MCF 10A (cell line): ENCODE measurements at regions not wholly inside any gene's neighbourhood (a gene's known extent, or its start where the extent isn't known, plus 50 kb on each side); places are given as distances from the start of the nearest gene placed in this dataset.

Experiments
- BruUV-seq: library from RNA; stranded (reverse); fragments of 400-500 nt; replicated peaks from 2 replicates; lab custom pipeline; 2021; lab: Mats Ljungman, UMichigan
- CTCF ChIA-PET: fragments of 300-600 bp; sonication (Branson Sonifier 250); formaldehyde crosslinking; extraction: SDS; loops from one replicate; lab custom pipeline; 2021; ENCODE audit warnings: antibody characterized with exemption, inconsistent platforms; lab: Yijun Ruan, JAX
- POLR2A ChIA-PET: fragments of 300-600, 350-650 bp; sonication (Branson Sonifier 250); formaldehyde crosslinking; extraction: SDS; loops from one replicate; lab custom pipeline; 2020; ENCODE audit warnings: antibody characterized with exemption, inconsistent platforms; lab: Yijun Ruan, JAX
- DNase-seq: peaks from one replicate; pipeline ENCODE4 v3.0.0-alpha.2; 2018; ENCODE audit not compliant: unreplicated experiment
- H3K27ac Mint-ChIP-seq: one replicate; pipeline ENCODE4 v1.8.0; 2022; ENCODE audit warnings: mild to moderate bottlenecking, low read depth, mixed read lengths; ENCODE audit not compliant: unreplicated experiment
- H3K27me3 Mint-ChIP-seq: one replicate; pipeline ENCODE4 v1.8.0; 2022; ENCODE audit warnings: mixed read lengths; ENCODE audit not compliant: insufficient read depth, unreplicated experiment
- H3K36me3 Mint-ChIP-seq: one replicate; pipeline ENCODE4 v1.8.0; 2022; ENCODE audit warnings: mild to moderate bottlenecking, moderate library complexity, mixed read lengths; ENCODE audit not compliant: insufficient read depth, unreplicated experiment
- H3K4me1 Mint-ChIP-seq: one replicate; pipeline ENCODE4 v1.8.0; 2022; ENCODE audit warnings: mixed read lengths; ENCODE audit not compliant: insufficient read depth, unreplicated experiment
- H3K4me3 Mint-ChIP-seq: one replicate; pipeline ENCODE4 v1.8.0; 2022; ENCODE audit warnings: mild to moderate bottlenecking, moderate library complexity, mixed read lengths; ENCODE audit not compliant: unreplicated experiment
- H3K9me3 Mint-ChIP-seq: one replicate; pipeline ENCODE4 v1.8.0; 2022; ENCODE audit warnings: mixed read lengths; ENCODE audit not compliant: unreplicated experiment
- CTCF ChIP-seq: fragments of 200-600 bp; IDR thresholded peaks from one replicate; pipeline ENCODE4 v1.8.0; 2022; ENCODE audit warnings: antibody characterized with exemption, mild to moderate bottlenecking; ENCODE audit not compliant: unreplicated experiment
- intact Hi-C: fragments of 100-400 bp; cut with micrococcal nuclease; formaldehyde crosslinking; loops from 2 replicates; pipeline ENCODE4 v1.14.1; 2022

GRCh38 chr6:21984135-21984534 lies 312.7 kb downstream of the PRL start:
- Mint-ChIP-seq H3K9me3 (peaks cover 19% of the 10 kb centered on the region), H3K27ac (no peak overlapping the region), H3K4me3 (no peak overlapping the region), H3K36me3 (no peaks in the 10 kb centered on the region), H3K27me3 (no peaks in the 10 kb centered on the region), H3K4me1 (no peaks in the 10 kb centered on the region)
- intact Hi-C loops: no loop called here
- ChIA-PET POLR2A (interaction anchor here (0.7 kb wide), 1 partner anchor 33 kb away, joined by 3 read pairs; no protein-coding TSS in a partner anchor), CTCF (no interaction called here)
- no TSS peak for BruUV-seq
- DNase-seq: no peak
- TF ChIP-seq CTCF: no peak

- ChIA-PET CTCF (no interaction called here), POLR2A (no interaction called here)
- no peaks in the 10 kb centered on the region for H3K4me1 Mint-ChIP-seq
- H3K27me3 Mint-ChIP-seq: no peaks in the 10 kb centered on the region
- no peak overlapping the region for H3K4me3 Mint-ChIP-seq
- TF ChIP-seq CTCF: no peak
- BruUV-seq: no TSS peak
- DNase-seq: no peak
- H3K36me3 Mint-ChIP-seq: no peaks in the 10 kb centered on the region
- H3K9me3 Mint-ChIP-seq: peaks cover 19% of the 10 kb centered on the region
- H3K27ac Mint-ChIP-seq: no peak overlapping the region
- intact Hi-C loops: no loop called here
These were observed 312.3 kb downstream of the PRL start for GRCh38 chr6:21984561-21984960.

GRCh38 chr6:21985904-21986303 lies 310.9 kb downstream of the PRL start:
- Mint-ChIP-seq H3K27ac (no peak overlapping the region), H3K9me3 (peaks cover 12% of the 10 kb centered on the region), H3K36me3 (no peaks in the 10 kb centered on the region), H3K4me1 (no peaks in the 10 kb centered on the region), H3K27me3 (no peaks in the 10 kb centered on the region), H3K4me3 (no peak overlapping the region)
- DNase-seq: no peak
- ChIA-PET CTCF (no interaction called here), POLR2A (no interaction called here)
- BruUV-seq: no TSS peak
- intact Hi-C loops: no loop called here
- TF ChIP-seq CTCF: no peak

- DNase-seq: no peak
- intact Hi-C loops: no loop called here
- no peaks in the 10 kb centered on the region for H3K27me3 Mint-ChIP-seq
- peaks cover 4% of the 10 kb centered on the region for H3K9me3 Mint-ChIP-seq
- no peaks in the 10 kb centered on the region for H3K4me1 Mint-ChIP-seq
- ChIA-PET POLR2A (no interaction called here), CTCF (no interaction called here)
- no peak for TF ChIP-seq CTCF
- no peak overlapping the region for H3K27ac Mint-ChIP-seq
- BruUV-seq: no TSS peak
- H3K4me3 Mint-ChIP-seq: no peak overlapping the region
- H3K36me3 Mint-ChIP-seq: no peaks in the 10 kb centered on the region
These were observed 310.1 kb downstream of the PRL start for GRCh38 chr6:21986703-21987102.
